ENCODE measurements at regions not wholly inside any gene's neighbourhood (a gene's known extent, or its start where the extent isn't known, plus 50 kb on each side); places are given as distances from the start of the nearest gene placed in this dataset.

- Histone ChIP-seq H3K27ac (ENCODE audit: low read depth in 1 of 2, low read length in 2 of 2) (no peak overlapping the region), H3K4me3 (ENCODE audit: low read length) (no peak overlapping the region), H3K9me3 (ENCODE audit: control insufficient read depth in 1 of 2, insufficient read depth in 1 of 2, low read length in 2 of 2) (no peaks in the 10 kb centered on the region), H3K36me3 (ENCODE audit: insufficient read depth, low read length) (no peaks in the 10 kb centered on the region), H3K27me3 (ENCODE audit: control insufficient read depth in 1 of 2, insufficient read depth in 2 of 2, low read length in 2 of 2) (no peaks in the 10 kb centered on the region), H3K4me1 (ENCODE audit: insufficient read depth, low read length) (no peaks in the 10 kb centered on the region)
- H3K27ac Mint-ChIP-seq, result no peak overlapping the region
- H3K36me3 Mint-ChIP-seq (ENCODE audit: low read depth), result no peaks in the 10 kb centered on the region
- H3K4me1 Mint-ChIP-seq (ENCODE audit: low read depth), result no peaks in the 10 kb centered on the region
- POLR2A ChIA-PET, result interaction anchor here (0.5 kb wide), 1 partner anchor 63 kb away, joined by 3 read pairs; no protein-coding TSS in a partner anchor
- intact Hi-C loops (cut with DNase I, micrococcal nuclease), result no loop called here
- ATAC-seq (ENCODE audit: poor library complexity) (no peak), DNase-seq (no peak)
- peaks cover 3% of the 10 kb centered on the region for H3K9me3 Mint-ChIP-seq
- no peaks in the 10 kb centered on the region for H3K27me3 Mint-ChIP-seq
- H3K4me3 Mint-ChIP-seq, result no peak overlapping the region
- TF ChIP-seq CTCF (IDR thresholded peaks at IDR 0.05), result no peak
- CTCF ChIA-PET, result no interaction called here
These were observed 313.0 kb upstream of the ZNF608 start for GRCh38 chr5:125059255-125060002.

- no peak overlapping the region for H3K4me3 ChIP-seq (ENCODE audit: low read length)
- Mint-ChIP-seq H3K36me3 (ENCODE audit: low read depth) (no peaks in the 10 kb centered on the region), H3K9me3 (peaks cover 5% of the 10 kb centered on the region), H3K27me3 (no peaks in the 10 kb centered on the region), H3K4me3 (no peak overlapping the region), H3K27ac (no peak overlapping the region), H3K4me1 (ENCODE audit: low read depth) (no peaks in the 10 kb centered on the region)
- H3K27me3 ChIP-seq (ENCODE audit: control insufficient read depth in 1 of 2, insufficient read depth in 2 of 2, low read length in 2 of 2), result no peaks in the 10 kb centered on the region
- intact Hi-C loops (cut with DNase I, micrococcal nuclease), result no loop called here
- no peak overlapping the region for H3K27ac ChIP-seq (ENCODE audit: low read depth in 1 of 2, low read length in 2 of 2)
- peaks cover 0 to 1% of the 10 kb centered on the region in 2 experiments for H3K9me3 ChIP-seq (ENCODE audit: control insufficient read depth in 1 of 2, insufficient read depth in 1 of 2, low read length in 2 of 2)
- no peaks in the 10 kb centered on the region for H3K36me3 ChIP-seq (ENCODE audit: insufficient read depth, low read length)
- no peak for TF ChIP-seq CTCF (IDR thresholded peaks at IDR 0.05)
- no peaks in the 10 kb centered on the region for H3K4me1 ChIP-seq (ENCODE audit: insufficient read depth, low read length)
- ChIA-PET POLR2A (no interaction called here), CTCF (no interaction called here)
- no peak for DNase-seq
- no peak for ATAC-seq (ENCODE audit: poor library complexity)
These were observed 315.3 kb upstream of the ZNF608 start for GRCh38 chr5:125061726-125062125.

GRCh38 chr5:125064621-125065438 lies 318.4 kb upstream of the ZNF608 start:
- Mint-ChIP-seq H3K9me3 (peaks cover 5% of the 10 kb centered on the region), H3K36me3 (ENCODE audit: low read depth) (no peaks in the 10 kb centered on the region), H3K4me1 (ENCODE audit: low read depth) (no peaks in the 10 kb centered on the region), H3K27ac (no peak overlapping the region), H3K4me3 (no peak overlapping the region), H3K27me3 (no peaks in the 10 kb centered on the region)
- H3K36me3 ChIP-seq (ENCODE audit: insufficient read depth, low read length), result no peaks in the 10 kb centered on the region
- H3K9me3 ChIP-seq (ENCODE audit: control insufficient read depth in 1 of 2, insufficient read depth in 1 of 2, low read length in 2 of 2), result peaks cover 0 to 8% of the 10 kb centered on the region in 2 experiments
- intact Hi-C loops (cut with DNase I, micrococcal nuclease), result no loop called here
- no peaks in the 10 kb centered on the region for H3K27me3 ChIP-seq (ENCODE audit: control insufficient read depth in 1 of 2, insufficient read depth in 2 of 2, low read length in 2 of 2)
- H3K27ac ChIP-seq (ENCODE audit: low read depth in 1 of 2, low read length in 2 of 2), result no peak overlapping the region
- ATAC-seq (ENCODE audit: poor library complexity) (no peak), DNase-seq (no peak)
- TF ChIP-seq CTCF (IDR thresholded peaks at IDR 0.05), result no peak
- H3K4me1 ChIP-seq (ENCODE audit: insufficient read depth, low read length), result no peaks in the 10 kb centered on the region
- no peak overlapping the region for H3K4me3 ChIP-seq (ENCODE audit: low read length)
- POLR2A ChIA-PET, result no interaction called here
- CTCF ChIA-PET, result no interaction called here

All from CD4-positive, alpha-beta T cell (primary cell).